K562 (cell line): ENCODE measurements at regions not wholly inside any gene's neighbourhood (a gene's known extent, or its start where the extent isn't known, plus 50 kb on each side); places are given as distances from the start of the nearest gene placed in this dataset.
A peak's percentile ranks its signal among the peaks of the same experiment; 100 is the strongest.
"Not testable (repeated sequence)": the region's sequence is repeated elsewhere in the genome, so short reads cannot be mapped to it uniquely, and the experiment has no call there.

ENCODE experiments used
- ATAC-seq: fragments of 200-7000 bp; cut with Tn5 transposase; 3 replicates; pipeline ENCODE4 v1.9.1; 2020; ENCODE audit warnings: moderate library complexity
- BruUV-seq: library from RNA; stranded (reverse); fragments of 400-500 nt; replicated peaks from 2 replicates; lab custom pipeline; 2021; lab: Mats Ljungman, UMichigan
- CTCF ChIA-PET: fragments of 300-600 bp; formaldehyde crosslinking; extraction: SDS; loops from one replicate; lab custom pipeline; 2021; ENCODE audit warnings: low intra/inter-chr PET ratio; lab: Yijun Ruan, JAX
- POLR2A ChIA-PET: fragments of 300-600, 350-650 bp; sonication (Branson Sonifier 250); formaldehyde crosslinking; extraction: SDS; loops from one replicate; lab custom pipeline; 2021; ENCODE audit warnings: antibody characterized with exemption, inconsistent platforms; lab: Yijun Ruan, JAX
- DNase-seq, 4 experiments: peaks; one replicate each; pipeline versions ENCODE4 v3.0.0 to v3.0.0-alpha.2; 2011 to 2018; ENCODE audit warnings: low spot score in 3 of 4, mixed read lengths in 3 of 4; ENCODE audit errors: extremely low read depth in 1 of 4
- FAIRE-seq: peaks from 2 replicates; lab custom pipeline; 2011; peaks lifted over from hg19 to GRCh38; lab: Jason Lieb, UNC
- H2AFZ ChIP-seq: 2 replicates; pipeline ENCODE4 v1.6.0; 2011; ENCODE audit warnings: low read depth, low read length, control low read depth, inconsistent platforms
- H3K27ac ChIP-seq: fragments of 200-600 bp; 3 replicates; pipeline ENCODE4 v1.8.0; 2011; ENCODE audit warnings: low read depth, mild to moderate bottlenecking, control low read depth, inconsistent platforms, low read length, moderate library complexity, mixed read lengths; ENCODE audit errors: extremely low read depth
- H3K27me3 ChIP-seq, 2 experiments: fragments of 300-600 bp in 1 of 2; 2 replicates in 1 of 2; 3 replicates in 1 of 2; pipeline versions ENCODE4 v1.6.0 to v1.8.0; 2011; ENCODE audit warnings: inconsistent platforms in 2 of 2, low read length in 2 of 2, mild to moderate bottlenecking in 1 of 2, mixed read lengths in 1 of 2, moderate library complexity in 1 of 2; ENCODE audit not compliant: control insufficient read depth in 2 of 2, insufficient read depth in 2 of 2
- H3K36me3 ChIP-seq: fragments of 300-600 bp; 3 replicates; pipeline ENCODE4 v1.8.0; 2011; ENCODE audit warnings: mild to moderate bottlenecking, low read length, inconsistent platforms; ENCODE audit not compliant: control insufficient read depth, insufficient read depth
- H3K4me1 ChIP-seq, 2 experiments: fragments of 200-600 bp in 1 of 2; replicated peaks in 1 of 2; 2 replicates in 1 of 2; 3 replicates in 1 of 2; pipeline versions ENCODE4 v1.5.1 to v1.8.0; 2011; ENCODE audit warnings: inconsistent platforms in 2 of 2, low read length in 2 of 2, mild to moderate bottlenecking in 1 of 2, mixed read lengths in 1 of 2, moderate library complexity in 1 of 2; ENCODE audit not compliant: control insufficient read depth in 2 of 2, insufficient read depth in 2 of 2
- H3K4me2 ChIP-seq: 2 replicates; pipeline ENCODE4 v1.6.1; 2011; ENCODE audit warnings: low read length, control low read depth, inconsistent platforms, mixed read lengths; ENCODE audit not compliant: insufficient read depth
- H3K4me3 ChIP-seq: fragments of 200-600 bp; sonication (generic), shearing (Covaris generic); 2 replicates; pipeline ENCODE4 v1.5.1; 2016; ENCODE audit warnings: control low read depth, inconsistent platforms
- H3K79me2 ChIP-seq: fragments of 200-600 bp; 3 replicates; pipeline ENCODE4 v1.8.0; 2011; ENCODE audit warnings: low read length, inconsistent platforms; ENCODE audit not compliant: control insufficient read depth, insufficient read depth
- H3K9ac ChIP-seq, 2 experiments: 2 replicates each; pipeline versions ENCODE4 v1.6.0 to v1.6.1; 2011; ENCODE audit warnings: low read depth in 2 of 2, low read length in 2 of 2, control low read depth in 1 of 2, inconsistent platforms in 1 of 2, mild to moderate bottlenecking in 1 of 2, mixed read lengths in 1 of 2; ENCODE audit not compliant: insufficient read depth in 1 of 2
- H3K9me1 ChIP-seq: one replicate; pipeline ENCODE4 v1.6.0; 2011; ENCODE audit warnings: inconsistent platforms, mild to moderate bottlenecking, low read length, moderate library complexity; ENCODE audit not compliant: control insufficient read depth, insufficient read depth
- H3K9me3 ChIP-seq: replicated peaks from 2 replicates; pipeline ENCODE4 v1.5.1; 2011; ENCODE audit warnings: low read depth, low read length, inconsistent platforms; ENCODE audit not compliant: control insufficient read depth, insufficient read depth
- H4K20me1 ChIP-seq: replicated peaks from 2 replicates; pipeline ENCODE4 v1.6.1; 2011; ENCODE audit warnings: low read length, inconsistent platforms, mixed read lengths; ENCODE audit not compliant: control insufficient read depth, insufficient read depth
- ETV1 ChIP-seq: fragments of 450-650 bp; conservative IDR thresholded peaks from 2 replicates; pipeline ENCODE4 v1.6.1; 2016; ENCODE audit warnings: missing genetic modification characterization, control low read depth, low read depth, missing compliant biosample characterization
- FOSL1 ChIP-seq: fragments of 200-800 bp; sonication (Bioruptor generic); conservative IDR thresholded peaks from 2 replicates; pipeline ENCODE4 v1.6.1; 2016; ENCODE audit warnings: missing genetic modification characterization, missing compliant biosample characterization
- HMBOX1 ChIP-seq: sonication (generic); IDR thresholded peaks from 2 replicates; pipeline ENCODE4 v1.6.1; 2016
- MEIS2 ChIP-seq: fragments of 450-650 bp; IDR thresholded peaks from 2 replicates; pipeline ENCODE4 v1.6.1; 2014; ENCODE audit warnings: mild to moderate bottlenecking; ENCODE audit not compliant: partially characterized antibody
- PBX2 ChIP-seq, 2 experiments: IDR thresholded peaks in 1 of 2; conservative IDR thresholded peaks in 1 of 2; 2 replicates each; pipeline ENCODE4 v1.6.1; 2016; ENCODE audit warnings: low read depth in 2 of 2, mild to moderate bottlenecking in 1 of 2, missing compliant biosample characterization in 1 of 2, missing genetic modification characterization in 1 of 2, moderate library complexity in 1 of 2
- POLR2H ChIP-seq: IDR thresholded peaks from 2 replicates; pipeline ENCODE4 v1.6.1; 2016; ENCODE audit warnings: missing genetic modification characterization, low read depth, mild to moderate bottlenecking, control low read depth, missing compliant biosample characterization, moderate library complexity
- TEAD4 ChIP-seq, 2 experiments: sonication (generic) in 1 of 2; formaldehyde crosslinking in 1 of 2; IDR thresholded peaks; 2 replicates each; pipeline versions ENCODE4 v1.6.1 to v1.8.0; 2012 to 2022; ENCODE audit warnings: borderline replicate concordance in 1 of 2, inconsistent platforms in 1 of 2, low read length in 1 of 2, mild to moderate bottlenecking in 1 of 2, missing genetic modification reagents in 1 of 2
- WGBS: fragments of 100-300 bp; shearing (Covaris generic); methylation state at CpG from one replicate; pipeline ENCODE4 v1.1.6; 2016; ENCODE audit warnings: low coverage, mixed read lengths; ENCODE audit not compliant: insufficient coverage; ENCODE audit errors: missing lambda C conversion rate; 5-methylcytosine and 5-hydroxymethylcytosine counted together
- in situ Hi-C: fragments of 300-500 bp; cut with MboI; formaldehyde crosslinking; loops from 4 replicates; pipeline ENCODE4 v1.15.0; 2018; ENCODE audit warnings: inconsistent platforms, mixed read lengths
- intact Hi-C: fragments of 100-400 bp; cut with micrococcal nuclease; formaldehyde crosslinking; loops from 2 replicates; pipeline ENCODE4 v1.14.2; 2022

DNA sequence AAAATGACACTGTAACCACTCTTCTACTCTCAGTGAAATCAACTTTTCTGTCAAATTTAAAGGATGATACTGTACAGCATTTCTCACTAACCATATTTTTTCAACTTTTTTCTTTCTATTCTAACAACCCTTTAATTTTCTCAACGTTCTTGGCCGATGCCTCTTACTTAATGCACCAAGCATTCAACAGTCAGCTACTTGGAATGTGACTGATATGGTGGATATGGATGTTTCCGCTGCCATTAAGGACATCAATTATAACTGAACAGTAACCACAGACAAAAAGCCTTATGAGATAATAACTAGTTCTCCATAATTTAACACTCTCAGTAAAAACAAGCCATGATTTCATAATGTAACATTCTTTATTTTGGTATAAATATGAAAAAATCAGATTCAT is 427.4 kb downstream of the KCNJ18 start:
- POLR2A ChIA-PET; DNase-seq; H3K9ac ChIP-seq; BruUV-seq; H3K4me3 ChIP-seq; H3K9me3 ChIP-seq; H3K4me2 ChIP-seq; ATAC-seq; CTCF ChIA-PET; H3K27me3 ChIP-seq; H3K4me1 ChIP-seq; H4K20me1 ChIP-seq; H2AFZ ChIP-seq; FAIRE-seq; intact Hi-C loops; in situ Hi-C loops; H3K27ac ChIP-seq; H3K9me1 ChIP-seq; TF ChIP-seq TEAD4 (CRISPR knock-in tag; IDR thresholded peaks at IDR 0.05; ENCODE audit: borderline replicate concordance); PBX2 (CRISPR knock-in tag; IDR thresholded peaks at IDR 0.05; ENCODE audit: low read depth): not testable (repeated sequence)
- WGBS: 25% methylated on average over 3 of the region's 3 CpGs
- peaks cover 23% of the 10 kb centered on the region for H3K36me3 ChIP-seq
- TF ChIP-seq HMBOX1 (peak; percentile 49; the same call in 1 of the 2 replicates), MEIS2 (peak; percentile 36), TEAD4 (IDR thresholded peaks at IDR 0.05; ENCODE audit: low read length) (peak; percentile 43; the same call in 1 of the 2 replicates), FOSL1 (tag) (0 out of 2 replicates have a peak, but pooled peaks have one; percentile 14), ETV1 (tag) (0 out of 2 replicates have a peak, but pooled peaks have one; percentile 10), PBX2 (tag; conservative IDR thresholded peaks at IDR 0.05; ENCODE audit: low read depth) (peak; percentile 41; the same call in 1 of the 2 replicates), POLR2H (tag) (0 out of 2 replicates have a peak, but pooled peaks have one; percentile 28)
- H3K79me2 ChIP-seq: peaks cover 90% of the 10 kb centered on the region
